ENCODE measurements at regions not wholly inside any gene's neighbourhood (a gene's known extent, or its start where the extent isn't known, plus 50 kb on each side); places are given as distances from the start of the nearest gene placed in this dataset.

DNA sequence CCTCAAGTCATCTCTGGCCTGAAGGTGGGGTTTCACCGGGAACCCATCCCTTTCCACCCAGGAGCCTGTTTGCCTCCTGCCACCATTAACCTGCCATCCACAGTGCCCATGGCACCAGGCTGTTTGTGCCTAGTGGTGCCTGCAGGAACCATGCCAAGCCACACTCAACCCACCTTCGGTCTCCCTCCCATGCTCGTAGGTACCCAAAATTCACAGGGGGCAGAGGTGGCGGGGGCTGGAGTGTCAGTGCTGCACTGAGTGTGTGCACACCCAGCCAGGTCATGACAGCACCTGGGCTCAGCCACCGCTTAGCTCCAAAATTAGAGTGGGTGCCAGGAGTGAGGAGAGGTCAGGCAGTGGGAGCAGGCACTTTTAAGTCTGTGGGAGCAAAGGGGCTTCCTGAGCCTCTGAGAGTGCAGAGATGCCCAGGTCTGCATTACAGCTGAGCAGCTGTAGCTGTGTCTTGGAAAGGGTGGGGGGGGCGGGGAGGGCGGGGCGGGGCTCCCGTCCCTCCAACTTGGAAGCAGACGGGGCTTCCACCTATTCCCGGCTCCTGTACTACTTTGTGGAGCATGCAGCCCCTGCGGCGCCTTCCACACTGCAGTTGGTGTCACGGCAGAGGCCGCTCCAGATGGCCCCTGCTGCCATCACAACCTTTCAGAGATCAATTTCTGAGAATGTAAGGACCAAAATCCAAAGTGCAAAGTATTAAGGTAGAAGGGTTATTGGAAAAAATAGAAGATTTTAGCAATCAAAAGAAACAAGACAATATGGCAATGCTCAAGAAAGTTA lies 2396.8 kb upstream of the C9orf72 start:
- Histone ChIP-seq H3K36me3 (no peaks in the 10 kb centered on the region), H3K27ac (no peak overlapping the region), H3K9me3 (no peaks in the 10 kb centered on the region), H3K4me3 (no peak overlapping the region), H3K27me3 (ENCODE audit: low read depth) (no peaks in the 10 kb centered on the region), H3K4me1 (no peaks in the 10 kb centered on the region)
- DNase-seq (no peak), ATAC-seq (no peak)
- intact Hi-C loops (cut with DNase I): no loop called here
- TF ChIP-seq, protein P1, sequence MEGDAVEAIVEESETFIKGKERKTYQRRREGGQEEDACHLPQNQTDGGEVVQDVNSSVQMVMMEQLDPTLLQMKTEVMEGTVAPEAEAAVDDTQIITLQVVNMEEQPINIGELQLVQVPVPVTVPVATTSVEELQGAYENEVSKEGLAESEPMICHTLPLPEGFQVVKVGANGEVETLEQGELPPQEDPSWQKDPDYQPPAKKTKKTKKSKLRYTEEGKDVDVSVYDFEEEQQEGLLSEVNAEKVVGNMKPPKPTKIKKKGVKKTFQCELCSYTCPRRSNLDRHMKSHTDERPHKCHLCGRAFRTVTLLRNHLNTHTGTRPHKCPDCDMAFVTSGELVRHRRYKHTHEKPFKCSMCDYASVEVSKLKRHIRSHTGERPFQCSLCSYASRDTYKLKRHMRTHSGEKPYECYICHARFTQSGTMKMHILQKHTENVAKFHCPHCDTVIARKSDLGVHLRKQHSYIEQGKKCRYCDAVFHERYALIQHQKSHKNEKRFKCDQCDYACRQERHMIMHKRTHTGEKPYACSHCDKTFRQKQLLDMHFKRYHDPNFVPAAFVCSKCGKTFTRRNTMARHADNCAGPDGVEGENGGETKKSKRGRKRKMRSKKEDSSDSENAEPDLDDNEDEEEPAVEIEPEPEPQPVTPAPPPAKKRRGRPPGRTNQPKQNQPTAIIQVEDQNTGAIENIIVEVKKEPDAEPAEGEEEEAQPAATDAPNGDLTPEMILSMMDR (IDR thresholded peaks at IDR 0.05): no peak

DNA sequence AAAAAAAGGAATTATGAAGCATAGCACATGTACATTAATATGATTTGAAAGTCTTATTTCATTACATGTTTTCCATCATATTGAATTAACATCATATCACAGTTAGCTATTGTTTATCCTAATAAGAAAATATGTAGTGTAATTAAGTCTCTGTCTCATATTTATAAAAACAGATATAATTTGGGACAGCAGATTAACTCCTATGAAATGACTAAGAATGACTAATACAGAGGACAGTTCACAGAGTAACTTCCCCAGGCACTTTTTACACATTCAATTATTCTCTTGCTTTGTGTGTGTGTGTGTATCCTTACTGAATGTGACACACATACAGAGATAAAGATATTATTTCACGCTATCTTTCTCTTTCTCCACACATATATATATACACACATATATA lies 2400.9 kb upstream of the C9orf72 start:
- Histone ChIP-seq H3K36me3 (no peaks in the 10 kb centered on the region), H3K9me3 (no peaks in the 10 kb centered on the region), H3K27me3 (ENCODE audit: low read depth) (no peaks in the 10 kb centered on the region), H3K4me3 (no peak overlapping the region), H3K27ac (no peak overlapping the region), H3K4me1 (no peaks in the 10 kb centered on the region)
- intact Hi-C loops (cut with DNase I): no loop called here
- DNase-seq (no peak), ATAC-seq (no peak)
- TF ChIP-seq, protein P1 (IDR thresholded peaks at IDR 0.05): no peak

DNA sequence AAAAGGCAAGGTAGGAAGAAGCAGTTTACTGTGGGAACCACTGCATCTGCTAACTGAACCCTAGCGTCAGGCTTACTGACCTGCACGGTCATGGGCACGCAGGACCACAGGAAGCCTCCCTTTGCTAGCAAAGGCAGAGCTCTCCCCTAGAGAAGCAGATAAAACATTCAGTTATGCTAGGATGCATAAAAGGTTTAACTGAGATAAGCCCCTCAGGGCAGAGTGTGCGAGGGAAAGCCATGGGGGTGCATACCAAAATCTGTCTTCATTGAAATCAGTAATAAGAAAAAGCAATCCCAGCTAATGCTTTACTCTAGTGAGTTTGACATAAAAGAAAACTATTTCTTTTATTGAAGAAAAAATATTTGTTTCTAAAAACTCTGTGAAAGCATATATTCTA lies 2403.7 kb upstream of the C9orf72 start:
- Histone ChIP-seq H3K9me3 (no peaks in the 10 kb centered on the region), H3K36me3 (no peaks in the 10 kb centered on the region), H3K4me3 (no peak overlapping the region), H3K4me1 (no peaks in the 10 kb centered on the region), H3K27ac (no peak overlapping the region), H3K27me3 (ENCODE audit: low read depth) (no peaks in the 10 kb centered on the region)
- TF ChIP-seq, protein P1 (IDR thresholded peaks at IDR 0.05): no peak
- no peak for ATAC-seq
- DNase-seq: no peak
- intact Hi-C loops (cut with DNase I): no loop called here

DNA sequence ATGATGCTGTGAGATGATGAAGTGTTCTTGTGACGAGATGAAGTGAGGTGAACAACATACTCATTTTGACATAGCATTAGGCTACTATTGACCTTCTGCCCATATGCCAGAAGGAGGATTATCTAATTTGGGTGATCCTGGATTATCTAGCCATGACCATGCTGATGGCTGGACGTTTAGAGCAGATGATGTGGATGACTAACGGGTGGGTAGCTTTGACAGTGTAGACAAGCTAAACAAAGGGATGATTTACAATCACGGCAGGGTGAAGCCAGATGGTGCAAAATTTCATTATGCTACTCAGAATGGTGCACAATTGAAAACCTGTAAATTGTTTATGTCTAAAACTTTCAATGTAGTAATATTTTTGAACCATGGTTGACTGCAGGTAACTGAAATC lies 2403.4 kb upstream of the ACO1 start:
- intact Hi-C loops (cut with DNase I): no loop called here
- TF ChIP-seq, protein P1 (IDR thresholded peaks at IDR 0.05): no peak
- no peak for ATAC-seq

DNA sequence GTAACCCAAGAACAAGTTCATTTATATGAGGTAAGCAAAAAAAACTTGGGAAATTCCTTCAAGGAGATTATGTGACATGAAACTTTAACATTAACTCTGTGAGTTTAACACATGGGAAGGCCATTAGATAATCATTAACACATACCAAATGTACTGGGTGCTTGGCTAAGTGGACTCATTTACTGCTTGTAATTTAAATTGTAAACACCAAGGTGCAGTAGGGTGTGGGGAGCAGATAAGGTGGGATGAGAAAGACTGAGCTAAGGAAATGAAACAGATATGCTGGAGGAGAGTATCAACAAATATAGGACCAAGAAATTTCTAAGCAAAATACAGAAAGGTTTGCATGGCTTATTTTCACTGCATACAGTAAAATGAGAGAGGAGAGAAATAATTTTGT lies 2384.8 kb upstream of the ACO1 start:
- intact Hi-C loops (cut with DNase I): no loop called here

More for the DNA sequence above, 2403.4 kb upstream of the ACO1 start:
- no peak overlapping the region for H3K27ac ChIP-seq
- no peaks in the 10 kb centered on the region for H3K9me3 ChIP-seq
- no peaks in the 10 kb centered on the region for H3K4me1 ChIP-seq
- H3K4me3 ChIP-seq: no peak overlapping the region
- no peak for DNase-seq
- no peaks in the 10 kb centered on the region for H3K36me3 ChIP-seq
- H3K27me3 ChIP-seq (ENCODE audit: low read depth): no peaks in the 10 kb centered on the region

More for the DNA sequence above, 2384.8 kb upstream of the ACO1 start:
- no peaks in the 10 kb centered on the region for H3K27me3 ChIP-seq (ENCODE audit: low read depth)
- ATAC-seq (no peak), DNase-seq (no peak)
- H3K27ac ChIP-seq: no peak overlapping the region
- no peaks in the 10 kb centered on the region for H3K36me3 ChIP-seq
- H3K4me3 ChIP-seq: no peak overlapping the region
- TF ChIP-seq, protein P1 (IDR thresholded peaks at IDR 0.05): no peak
- H3K9me3 ChIP-seq: peaks cover 3% of the 10 kb centered on the region
- no peaks in the 10 kb centered on the region for H3K4me1 ChIP-seq
